OCI-LY7 (cell line): ENCODE measurements at regions not wholly inside any gene's neighbourhood (a gene's known extent, or its start where the extent isn't known, plus 50 kb on each side); places are given as distances from the start of the nearest gene placed in this dataset.

Source experiments
- EZH2phosphoT487 ChIP-seq: fragments of 200-600 bp; sonication (generic); IDR thresholded peaks from 2 replicates; pipeline ENCODE4 v1.6.1; 2018; ENCODE audit warnings: low read depth, borderline replicate concordance, mild to moderate bottlenecking, mixed run types, antibody characterized with exemption, low read length, moderate library complexity, mixed read lengths
- TF ChIP-seq, protein P1 (sequence below): fragments of 200-600 bp; sonication (generic); conservative IDR thresholded peaks from 2 replicates; pipeline ENCODE4 v1.5.1; 2014; ENCODE audit warnings: mild to moderate bottlenecking, antibody characterized with exemption, low read length, moderate library complexity, mixed read lengths

- TF ChIP-seq, protein P1, sequence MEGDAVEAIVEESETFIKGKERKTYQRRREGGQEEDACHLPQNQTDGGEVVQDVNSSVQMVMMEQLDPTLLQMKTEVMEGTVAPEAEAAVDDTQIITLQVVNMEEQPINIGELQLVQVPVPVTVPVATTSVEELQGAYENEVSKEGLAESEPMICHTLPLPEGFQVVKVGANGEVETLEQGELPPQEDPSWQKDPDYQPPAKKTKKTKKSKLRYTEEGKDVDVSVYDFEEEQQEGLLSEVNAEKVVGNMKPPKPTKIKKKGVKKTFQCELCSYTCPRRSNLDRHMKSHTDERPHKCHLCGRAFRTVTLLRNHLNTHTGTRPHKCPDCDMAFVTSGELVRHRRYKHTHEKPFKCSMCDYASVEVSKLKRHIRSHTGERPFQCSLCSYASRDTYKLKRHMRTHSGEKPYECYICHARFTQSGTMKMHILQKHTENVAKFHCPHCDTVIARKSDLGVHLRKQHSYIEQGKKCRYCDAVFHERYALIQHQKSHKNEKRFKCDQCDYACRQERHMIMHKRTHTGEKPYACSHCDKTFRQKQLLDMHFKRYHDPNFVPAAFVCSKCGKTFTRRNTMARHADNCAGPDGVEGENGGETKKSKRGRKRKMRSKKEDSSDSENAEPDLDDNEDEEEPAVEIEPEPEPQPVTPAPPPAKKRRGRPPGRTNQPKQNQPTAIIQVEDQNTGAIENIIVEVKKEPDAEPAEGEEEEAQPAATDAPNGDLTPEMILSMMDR = no peak
- no peak for TF ChIP-seq EZH2phosphoT487
These were observed 395.0 kb downstream of the TFAP2A start for GRCh38 chr6:10019851-10020250.
